ENCODE measurements at regions not wholly inside any gene's neighbourhood (a gene's known extent, or its start where the extent isn't known, plus 50 kb on each side); places are given as distances from the start of the nearest gene placed in this dataset.

- Histone ChIP-seq H3K27ac (ENCODE audit: low read depth, low read length, poor library complexity, severe bottlenecking) (no peak overlapping the region), H3K4me1 (ENCODE audit: insufficient read depth, low read length, poor library complexity, severe bottlenecking) (no peaks in the 10 kb centered on the region), H3K4me3 (ENCODE audit: low read depth, low read length, poor library complexity, severe bottlenecking) (no peak overlapping the region), H3K9me2 (ENCODE audit: insufficient read depth, low read length) (no peaks in the 10 kb centered on the region), H3K79me2 (ENCODE audit: insufficient read depth, low read depth, low read length) (no peaks in the 10 kb centered on the region), H4K20me1 (ENCODE audit: insufficient read depth, low read length) (no peaks in the 10 kb centered on the region), H3K4me2 (ENCODE audit: low read length) (no peak overlapping the region), H3K9me3 (ENCODE audit: low read length) (no peaks in the 10 kb centered on the region), H2AFZ (ENCODE audit: low read length) (no peak overlapping the region), H3K36me3 (ENCODE audit: insufficient read depth, low read length) (no peaks in the 10 kb centered on the region)
- BruUV-seq (replicated peaks), result no TSS peak
- ChIA-PET POLR2A (no interaction called here), CTCF (ENCODE audit: unreplicated experiment) (no interaction called here)
- intact Hi-C loops (cut with micrococcal nuclease; ENCODE audit: unreplicated experiment), result no loop called here
- no peak for DNase-seq (ENCODE audit: low spot score)
- TF ChIP-seq CTCF (conservative IDR thresholded peaks at IDR 0.05; ENCODE audit: low read length), result no peak
- no peak for TF ChIP-seq EZH2phosphoT487 (IDR thresholded peaks at IDR 0.05; ENCODE audit: borderline replicate concordance, low read depth, low read length)
Observed at GRCh38 chr18:77859634-77860033, 610.0 kb downstream of the GALR1 start.

- H3K9me3 ChIP-seq (ENCODE audit: low read length), result no peaks in the 10 kb centered on the region
- no peak overlapping the region for H2AFZ ChIP-seq (ENCODE audit: low read length)
- no peak overlapping the region for H3K4me3 ChIP-seq (ENCODE audit: low read depth, low read length, poor library complexity, severe bottlenecking)
- no peak for DNase-seq (ENCODE audit: low spot score)
- H3K79me2 ChIP-seq (ENCODE audit: insufficient read depth, low read depth, low read length), result no peaks in the 10 kb centered on the region
- no peaks in the 10 kb centered on the region for H3K36me3 ChIP-seq (ENCODE audit: insufficient read depth, low read length)
- BruUV-seq (replicated peaks), result no TSS peak
- H3K4me1 ChIP-seq (ENCODE audit: insufficient read depth, low read length, poor library complexity, severe bottlenecking), result no peaks in the 10 kb centered on the region
- ChIA-PET POLR2A (no interaction called here), CTCF (ENCODE audit: unreplicated experiment) (no interaction called here)
- no peaks in the 10 kb centered on the region for H3K9me2 ChIP-seq (ENCODE audit: insufficient read depth, low read length)
- no peaks in the 10 kb centered on the region for H4K20me1 ChIP-seq (ENCODE audit: insufficient read depth, low read length)
- H3K27ac ChIP-seq (ENCODE audit: low read depth, low read length, poor library complexity, severe bottlenecking), result no peak overlapping the region
- TF ChIP-seq CTCF (conservative IDR thresholded peaks at IDR 0.05; ENCODE audit: low read length) (no peak), EZH2phosphoT487 (IDR thresholded peaks at IDR 0.05; ENCODE audit: borderline replicate concordance, low read depth, low read length) (no peak)
- H3K4me2 ChIP-seq (ENCODE audit: low read length), result no peak overlapping the region
- intact Hi-C loops (cut with micrococcal nuclease; ENCODE audit: unreplicated experiment), result no loop called here
Observed at GRCh38 chr18:77862066-77862757, 612.6 kb downstream of the GALR1 start.

- BruUV-seq (replicated peaks), result no TSS peak
- Histone ChIP-seq H2AFZ (ENCODE audit: low read length) (no peak overlapping the region), H3K9me2 (ENCODE audit: insufficient read depth, low read length) (no peaks in the 10 kb centered on the region), H3K4me2 (ENCODE audit: low read length) (no peak overlapping the region), H4K20me1 (ENCODE audit: insufficient read depth, low read length) (no peaks in the 10 kb centered on the region), H3K36me3 (ENCODE audit: insufficient read depth, low read length) (no peaks in the 10 kb centered on the region), H3K4me1 (ENCODE audit: insufficient read depth, low read length, poor library complexity, severe bottlenecking) (no peaks in the 10 kb centered on the region), H3K9me3 (ENCODE audit: low read length) (no peaks in the 10 kb centered on the region), H3K79me2 (ENCODE audit: insufficient read depth, low read depth, low read length) (no peaks in the 10 kb centered on the region), H3K27ac (ENCODE audit: low read depth, low read length, poor library complexity, severe bottlenecking) (no peak overlapping the region), H3K4me3 (ENCODE audit: low read depth, low read length, poor library complexity, severe bottlenecking) (no peak overlapping the region)
- DNase-seq (ENCODE audit: low spot score), result no peak
- intact Hi-C loops (cut with micrococcal nuclease; ENCODE audit: unreplicated experiment), result no loop called here
- ChIA-PET CTCF (ENCODE audit: unreplicated experiment) (no interaction called here), POLR2A (no interaction called here)
- no peak for TF ChIP-seq EZH2phosphoT487 (IDR thresholded peaks at IDR 0.05; ENCODE audit: borderline replicate concordance, low read depth, low read length)
- TF ChIP-seq CTCF (conservative IDR thresholded peaks at IDR 0.05; ENCODE audit: low read length), result no peak
Observed at GRCh38 chr18:77865853-77866252, 616.2 kb downstream of the GALR1 start.
